COLO829 (cell line): ENCODE measurements at regions not wholly inside any gene's neighbourhood (a gene's known extent, or its start where the extent isn't known, plus 50 kb on each side); places are given as distances from the start of the nearest gene placed in this dataset.

ENCODE experiments used
- DNase-seq: peaks from one replicate; pipeline ENCODE4 v3.0.0; 2012; ENCODE audit warnings: low spot score

GRCh38 chr6:105991561-105992314 is 94.4 kb upstream of the PRDM1 start:
- no peak for DNase-seq

DNA sequence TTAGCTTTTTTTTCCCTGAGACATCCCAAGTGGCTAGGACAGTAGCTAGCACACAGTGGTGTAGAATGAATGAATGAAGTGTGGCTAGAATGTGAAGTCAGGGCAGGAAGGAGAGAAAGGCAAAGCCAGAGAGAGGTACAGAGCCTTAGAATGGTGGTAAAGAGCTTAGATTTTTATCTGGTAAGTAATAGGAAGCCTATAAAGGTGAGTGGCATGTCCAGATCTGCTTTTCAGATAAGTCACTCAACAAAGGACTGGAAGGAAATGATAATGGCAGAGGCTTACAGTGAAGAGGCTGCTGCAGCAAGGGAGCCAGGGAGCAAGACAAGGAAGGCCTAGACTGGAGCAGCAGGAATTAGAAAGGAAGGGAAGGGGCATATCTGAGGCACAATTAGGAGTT is 96.0 kb upstream of the PRDM1 start:
- no peak for DNase-seq

- DNase-seq, result no peak
These were observed 97.1 kb upstream of the PRDM1 start for GRCh38 chr6:105988812-105989577.

DNA sequence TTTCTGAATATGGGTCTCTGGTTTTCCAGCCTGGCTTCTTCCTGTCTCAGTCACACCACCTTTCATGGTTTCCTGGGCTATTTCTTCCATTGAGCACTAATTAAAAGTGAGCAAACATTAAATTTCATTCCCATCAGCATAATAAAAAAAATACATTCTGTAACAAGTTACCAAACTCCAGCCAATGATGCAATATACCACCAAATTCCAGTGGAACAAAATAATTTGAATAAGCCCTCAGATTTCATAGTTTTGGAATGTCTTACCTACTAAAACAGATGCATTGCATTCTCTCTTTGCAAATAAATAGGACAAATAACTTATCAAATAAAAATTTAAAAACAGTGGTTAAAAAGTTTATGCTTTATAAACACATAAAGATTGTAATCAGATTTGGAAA is 97.8 kb upstream of the PRDM1 start:
- DNase-seq, result no peak

DNA sequence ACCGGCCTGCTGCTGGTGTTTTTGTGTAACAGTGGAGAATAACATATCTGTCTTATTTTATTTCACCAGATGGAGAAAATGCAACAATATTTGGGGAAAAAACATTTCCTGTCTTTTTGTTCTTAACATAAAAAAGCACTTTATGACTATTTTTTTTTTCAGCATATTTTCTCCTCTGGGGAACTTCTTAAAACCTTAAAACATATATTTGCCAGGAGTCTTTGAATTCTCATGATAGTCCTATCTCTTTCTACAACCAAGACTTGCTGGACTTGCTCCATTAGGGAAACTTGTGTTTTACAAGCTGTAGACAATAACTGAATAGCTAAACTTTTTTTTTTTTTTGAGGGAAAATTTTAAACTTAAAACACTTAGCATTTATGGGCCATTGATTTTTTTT is 98.6 kb upstream of the PRDM1 start:
- no peak for DNase-seq

- DNase-seq, result no peak
These were observed 99.1 kb upstream of the PRDM1 start for GRCh38 chr6:105986998-105987397.

DNA sequence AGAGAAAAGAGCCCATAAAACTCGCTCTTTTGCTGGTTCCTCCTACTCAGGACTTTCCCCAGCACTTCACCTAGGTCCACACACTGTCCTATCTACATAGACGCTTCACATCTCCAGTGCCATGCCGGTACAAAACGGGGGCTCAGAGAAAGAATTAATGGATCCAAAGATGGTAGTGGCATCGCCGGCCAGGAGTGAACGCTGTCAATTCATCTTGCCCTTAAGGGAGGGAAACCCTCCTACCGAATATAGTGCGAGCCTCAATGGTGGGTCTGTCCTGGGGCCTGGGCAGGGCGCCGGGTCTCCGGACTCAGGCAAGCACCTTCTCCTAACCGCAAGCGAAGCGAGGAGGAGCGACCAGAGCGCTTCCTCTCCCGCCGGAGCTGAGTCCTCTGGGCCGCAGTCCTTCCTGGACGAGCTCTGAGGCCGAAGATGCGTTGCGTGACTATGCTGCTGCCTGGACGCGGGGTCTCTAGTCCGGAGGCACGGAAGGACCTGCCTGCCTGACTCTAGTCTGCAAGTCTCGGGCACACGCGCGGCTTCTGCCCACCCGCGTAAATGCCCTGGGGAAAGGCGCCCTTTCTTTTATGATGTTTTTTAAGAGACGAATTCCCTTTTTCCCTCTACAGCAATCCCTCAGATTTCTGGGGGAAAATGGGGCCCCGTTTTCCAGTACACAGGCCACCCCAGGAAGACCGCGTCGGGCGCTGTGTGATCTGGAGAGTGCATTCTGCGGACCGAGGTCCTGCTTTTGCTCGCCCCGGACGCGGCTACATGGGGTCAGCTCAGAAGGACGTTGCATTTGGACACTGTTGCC is 100.1 kb upstream of the PRDM1 start:
- no peak for DNase-seq

GRCh38 chr6:105985098-105985815 is 100.9 kb upstream of the PRDM1 start:
- DNase-seq, result no peak

DNA sequence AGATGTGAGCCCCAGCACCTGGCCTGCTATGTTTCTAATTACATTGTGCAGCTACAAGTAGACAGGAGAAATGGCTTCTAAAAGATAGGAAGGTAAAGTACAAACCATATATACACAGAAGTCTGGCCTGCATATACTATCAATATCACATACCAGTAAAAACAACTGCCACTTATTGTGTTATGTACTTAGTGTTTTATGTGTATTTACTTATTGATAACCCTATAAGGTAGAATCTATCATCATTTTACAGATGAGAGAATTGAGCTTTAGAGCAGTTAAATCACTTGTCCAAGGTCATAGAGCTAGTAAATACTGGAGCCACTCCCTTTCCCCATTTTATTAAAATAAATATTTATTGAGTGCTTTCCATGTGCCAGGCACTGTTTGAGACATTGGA is 102.4 kb upstream of the PRDM1 start:
- no peak for DNase-seq

GRCh38 chr6:105982761-105983540 is 103.2 kb upstream of the PRDM1 start:
- DNase-seq, result no peak

- no peak for DNase-seq
These were observed 104.2 kb upstream of the PRDM1 start for GRCh38 chr6:105981888-105982358.

DNA sequence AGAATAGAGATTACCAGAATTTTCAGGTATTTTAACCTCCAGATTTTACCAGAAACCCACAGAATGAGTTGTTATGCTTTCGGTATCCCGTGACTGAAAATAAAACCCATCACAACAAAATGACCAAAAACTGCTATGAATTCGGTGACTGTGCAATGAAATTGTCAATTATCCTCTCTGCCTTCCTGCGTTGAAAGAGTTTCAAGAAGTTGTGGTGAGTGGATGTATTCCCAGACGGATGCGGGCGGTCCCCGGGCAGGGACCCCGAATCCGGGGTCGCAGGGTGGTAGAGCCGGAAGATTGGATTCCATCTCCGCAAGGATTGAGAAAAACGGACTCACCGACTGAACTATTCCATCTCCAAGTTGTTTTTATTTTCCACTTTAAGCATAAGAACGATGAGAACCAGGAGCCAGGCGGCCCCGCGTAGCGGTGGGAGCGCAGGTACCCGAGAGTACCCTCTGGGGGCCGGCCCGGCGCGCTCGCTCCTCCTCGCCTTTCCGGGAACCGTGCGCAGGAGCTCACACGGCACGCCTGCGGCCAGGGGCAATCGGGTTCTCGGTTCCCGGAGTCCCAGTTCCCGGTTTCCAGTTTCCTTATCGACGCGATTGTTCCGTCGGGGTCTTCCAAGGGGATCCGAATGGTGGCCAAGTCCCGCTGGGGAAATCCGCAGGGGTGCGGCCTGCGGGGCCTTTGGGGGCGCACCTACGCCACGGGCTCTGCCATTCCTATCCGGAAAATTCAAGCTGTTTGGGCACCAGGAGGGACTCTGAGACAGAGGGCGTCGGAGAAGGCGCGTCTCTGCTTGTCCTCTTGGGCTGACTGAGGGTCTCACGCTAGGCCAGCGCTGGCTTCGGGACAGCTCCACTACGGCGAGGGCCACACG is 104.9 kb upstream of the PRDM1 start:
- no peak for DNase-seq

DNA sequence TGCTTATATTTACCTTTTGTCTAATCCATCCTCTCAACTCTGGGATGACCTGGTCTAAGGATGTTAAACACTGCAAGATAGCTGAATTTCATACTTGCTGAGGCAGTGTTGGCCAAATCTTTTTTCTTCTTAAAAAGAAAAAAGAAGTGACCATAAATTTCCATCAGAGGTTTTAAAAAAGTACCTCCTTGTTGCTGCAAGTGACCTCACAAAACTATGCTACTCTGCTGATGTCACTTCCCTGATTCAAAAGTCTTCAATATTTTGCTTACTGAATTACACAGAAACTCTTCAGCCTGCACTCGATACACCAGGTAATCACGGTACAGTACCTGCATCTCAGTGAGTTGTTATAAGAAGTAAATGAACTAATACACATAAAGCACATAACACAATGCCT is 107.2 kb upstream of the PRDM1 start:
- no peak for DNase-seq

DNA sequence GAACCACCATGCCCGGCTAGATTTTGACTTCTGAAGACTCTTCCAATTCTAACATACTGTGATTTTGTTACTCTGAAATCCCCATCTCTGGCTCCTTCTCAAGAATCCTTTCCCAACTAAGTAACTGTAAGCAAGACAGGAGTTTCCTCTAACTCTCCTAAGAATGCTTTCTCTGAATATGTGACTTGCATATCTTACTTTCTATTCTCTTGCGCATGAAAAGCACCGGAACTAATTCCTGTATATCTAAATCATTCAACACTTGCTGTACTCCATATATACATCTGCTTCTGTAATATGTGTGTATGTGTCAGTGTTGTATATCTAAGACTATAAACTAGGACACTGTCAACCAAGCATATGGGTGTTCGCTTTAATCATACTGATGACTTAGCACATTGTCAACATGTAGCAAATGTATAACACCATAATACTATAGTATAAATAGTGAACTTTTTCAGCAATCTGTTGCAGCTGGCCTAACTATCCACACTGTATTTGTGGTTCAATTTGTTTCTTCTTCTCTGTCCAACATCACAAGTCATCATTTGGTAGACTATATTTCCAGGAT is 108.1 kb upstream of the PRDM1 start:
- no peak for DNase-seq

GRCh38 chr6:105974986-105975385 is 111.2 kb upstream of the PRDM1 start:
- DNase-seq, result no peak

DNA sequence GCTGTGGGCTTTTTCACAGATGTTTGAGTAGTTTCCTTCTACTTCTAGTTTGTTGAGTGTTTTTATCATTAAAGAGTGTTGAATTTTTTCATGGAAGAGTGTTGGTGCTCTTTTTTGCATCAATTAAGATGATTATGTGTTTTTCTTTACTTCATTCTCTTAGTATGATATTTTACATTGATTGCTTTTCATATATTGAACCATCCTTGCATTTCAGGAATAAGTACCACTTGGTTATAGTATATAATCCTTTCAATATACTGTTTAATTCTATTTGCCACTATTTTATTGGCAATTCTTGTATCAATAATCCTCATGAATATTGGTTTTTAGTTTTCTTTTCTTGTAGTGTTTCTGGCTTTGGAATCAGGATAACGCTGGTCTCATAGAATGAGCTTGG is 113.7 kb upstream of the PRDM1 start:
- no peak for DNase-seq

DNA sequence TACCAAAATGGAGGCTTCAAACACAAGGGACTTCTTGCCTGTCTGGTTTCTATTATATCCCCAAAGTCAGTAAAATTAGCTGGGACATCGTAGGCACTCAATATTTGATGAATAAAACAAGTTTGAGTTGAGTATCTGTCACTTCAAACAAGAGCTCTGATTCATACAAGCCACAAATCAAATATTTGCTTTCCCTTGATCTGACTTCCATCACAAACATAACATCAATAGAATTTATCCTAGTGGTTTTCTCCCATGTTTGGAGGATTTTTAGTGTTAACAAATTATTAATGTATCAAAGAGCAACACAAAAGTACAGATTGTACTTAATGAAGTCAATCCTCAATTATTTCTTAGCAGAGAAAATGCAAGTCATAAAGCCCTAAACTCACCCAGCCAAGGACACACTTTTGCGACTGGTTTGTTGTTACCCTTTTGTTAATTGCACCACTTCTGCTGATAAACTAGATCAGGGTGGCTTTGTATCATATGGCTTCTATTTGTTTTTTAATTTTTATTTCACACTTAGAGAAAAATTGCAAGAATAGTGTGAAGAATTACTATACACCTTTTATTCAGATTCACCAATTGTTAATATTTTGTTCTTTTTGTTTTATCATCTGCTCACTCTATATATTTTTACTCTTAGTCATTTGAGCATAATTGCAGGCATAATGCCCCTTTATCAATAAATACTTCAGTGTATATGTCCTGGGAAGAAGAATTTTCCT is 117.4 kb upstream of the PRDM1 start:
- no peak for DNase-seq

GRCh38 chr6:105967917-105968602 is 118.1 kb upstream of the PRDM1 start:
- DNase-seq, result no peak

- peak; percentile 49 for DNase-seq
These were observed 119.7 kb upstream of the PRDM1 start for GRCh38 chr6:105966481-105966880.
